ENCODE measurements at regions not wholly inside any gene's neighbourhood (a gene's known extent, or its start where the extent isn't known, plus 50 kb on each side); places are given as distances from the start of the nearest gene placed in this dataset.

- H3K9me3 ChIP-seq (replicated peaks): no peaks in the 10 kb centered on the region
- TF ChIP-seq, protein P1, sequence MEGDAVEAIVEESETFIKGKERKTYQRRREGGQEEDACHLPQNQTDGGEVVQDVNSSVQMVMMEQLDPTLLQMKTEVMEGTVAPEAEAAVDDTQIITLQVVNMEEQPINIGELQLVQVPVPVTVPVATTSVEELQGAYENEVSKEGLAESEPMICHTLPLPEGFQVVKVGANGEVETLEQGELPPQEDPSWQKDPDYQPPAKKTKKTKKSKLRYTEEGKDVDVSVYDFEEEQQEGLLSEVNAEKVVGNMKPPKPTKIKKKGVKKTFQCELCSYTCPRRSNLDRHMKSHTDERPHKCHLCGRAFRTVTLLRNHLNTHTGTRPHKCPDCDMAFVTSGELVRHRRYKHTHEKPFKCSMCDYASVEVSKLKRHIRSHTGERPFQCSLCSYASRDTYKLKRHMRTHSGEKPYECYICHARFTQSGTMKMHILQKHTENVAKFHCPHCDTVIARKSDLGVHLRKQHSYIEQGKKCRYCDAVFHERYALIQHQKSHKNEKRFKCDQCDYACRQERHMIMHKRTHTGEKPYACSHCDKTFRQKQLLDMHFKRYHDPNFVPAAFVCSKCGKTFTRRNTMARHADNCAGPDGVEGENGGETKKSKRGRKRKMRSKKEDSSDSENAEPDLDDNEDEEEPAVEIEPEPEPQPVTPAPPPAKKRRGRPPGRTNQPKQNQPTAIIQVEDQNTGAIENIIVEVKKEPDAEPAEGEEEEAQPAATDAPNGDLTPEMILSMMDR (IDR thresholded peaks at IDR 0.05; ENCODE audit: borderline replicate concordance): no peak
- H3K27me3 ChIP-seq (ENCODE audit: low read depth): no peaks in the 10 kb centered on the region
- no peak overlapping the region for H3K4me3 ChIP-seq
- intact Hi-C loops (cut with micrococcal nuclease): no loop called here
- no peaks in the 10 kb centered on the region for H3K36me3 ChIP-seq
- no peaks in the 10 kb centered on the region for H3K4me1 ChIP-seq
- no peak for DNase-seq
- no peak overlapping the region for H3K27ac ChIP-seq (replicated peaks)
These were observed 73.0 kb upstream of the PDHA1 start for GRCh38 chrX:19270727-19271126.

- H3K27ac ChIP-seq (replicated peaks): no peak overlapping the region
- no peak overlapping the region for H3K4me3 ChIP-seq
- no peaks in the 10 kb centered on the region for H3K27me3 ChIP-seq (ENCODE audit: low read depth)
- no peaks in the 10 kb centered on the region for H3K4me1 ChIP-seq
- no peaks in the 10 kb centered on the region for H3K9me3 ChIP-seq (replicated peaks)
- no peak for DNase-seq
- TF ChIP-seq, protein P1 (IDR thresholded peaks at IDR 0.05; ENCODE audit: borderline replicate concordance): no peak
- intact Hi-C loops (cut with micrococcal nuclease): no loop called here
- H3K36me3 ChIP-seq: no peaks in the 10 kb centered on the region
These were observed 71.3 kb upstream of the PDHA1 start for GRCh38 chrX:19272452-19272851.

- intact Hi-C loops (cut with micrococcal nuclease): no loop called here
- TF ChIP-seq, protein P1 (IDR thresholded peaks at IDR 0.05; ENCODE audit: borderline replicate concordance): no peak
- DNase-seq: no peak
These were observed 63.1 kb upstream of the PDHA1 start for GRCh38 chrX:19280636-19281035.

DNA sequence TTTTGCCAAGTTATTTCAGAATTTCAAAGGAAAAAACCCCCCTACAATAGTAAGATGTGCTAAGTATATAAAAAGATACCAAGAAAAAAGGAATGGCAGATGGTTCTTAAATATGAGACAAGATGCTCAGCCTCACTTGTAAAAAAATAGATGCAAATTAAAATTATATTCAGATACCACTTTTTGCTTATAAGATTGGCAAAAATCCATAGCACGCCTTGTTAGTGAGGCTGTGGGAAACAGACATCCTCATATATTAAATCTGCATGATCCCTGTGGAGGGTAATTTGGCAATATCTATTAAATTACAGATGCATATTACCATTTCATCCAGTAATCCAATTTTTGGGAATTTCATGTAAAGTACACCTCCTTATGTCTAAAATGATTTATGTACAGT, 62.5 kb upstream of the PDHA1 start:
- H3K4me1 ChIP-seq: no peaks in the 10 kb centered on the region
- intact Hi-C loops (cut with micrococcal nuclease): no loop called here
- H3K27ac ChIP-seq (replicated peaks): no peak overlapping the region
- DNase-seq: no peak
- TF ChIP-seq, protein P1 (IDR thresholded peaks at IDR 0.05; ENCODE audit: borderline replicate concordance): no peak
- H3K36me3 ChIP-seq: no peaks in the 10 kb centered on the region
- H3K4me3 ChIP-seq: no peak overlapping the region
- H3K27me3 ChIP-seq (ENCODE audit: low read depth): no peaks in the 10 kb centered on the region
- H3K9me3 ChIP-seq (replicated peaks): no peaks in the 10 kb centered on the region

More at GRCh38 chrX:19280636-19281035, 63.1 kb upstream of the PDHA1 start:
- no peaks in the 10 kb centered on the region for H3K36me3 ChIP-seq
- H3K27me3 ChIP-seq (ENCODE audit: low read depth): no peaks in the 10 kb centered on the region
- H3K4me3 ChIP-seq: no peak overlapping the region
- H3K9me3 ChIP-seq (replicated peaks): no peaks in the 10 kb centered on the region
- no peaks in the 10 kb centered on the region for H3K4me1 ChIP-seq
- H3K27ac ChIP-seq (replicated peaks): no peak overlapping the region

- H3K27ac ChIP-seq (replicated peaks): no peak overlapping the region
- intact Hi-C loops (cut with micrococcal nuclease): no loop called here
- no peaks in the 10 kb centered on the region for H3K36me3 ChIP-seq
- no peaks in the 10 kb centered on the region for H3K4me1 ChIP-seq
- H3K4me3 ChIP-seq: no peak overlapping the region
- no peak for DNase-seq
- H3K27me3 ChIP-seq (ENCODE audit: low read depth): no peaks in the 10 kb centered on the region
- TF ChIP-seq, protein P1 (IDR thresholded peaks at IDR 0.05; ENCODE audit: borderline replicate concordance): no peak
- H3K9me3 ChIP-seq (replicated peaks): no peaks in the 10 kb centered on the region
These were observed 60.0 kb upstream of the PDHA1 start for GRCh38 chrX:19283597-19284339.
